ENCODE measurements at regions not wholly inside any gene's neighbourhood (a gene's known extent, or its start where the extent isn't known, plus 50 kb on each side); places are given as distances from the start of the nearest gene placed in this dataset.

DNA sequence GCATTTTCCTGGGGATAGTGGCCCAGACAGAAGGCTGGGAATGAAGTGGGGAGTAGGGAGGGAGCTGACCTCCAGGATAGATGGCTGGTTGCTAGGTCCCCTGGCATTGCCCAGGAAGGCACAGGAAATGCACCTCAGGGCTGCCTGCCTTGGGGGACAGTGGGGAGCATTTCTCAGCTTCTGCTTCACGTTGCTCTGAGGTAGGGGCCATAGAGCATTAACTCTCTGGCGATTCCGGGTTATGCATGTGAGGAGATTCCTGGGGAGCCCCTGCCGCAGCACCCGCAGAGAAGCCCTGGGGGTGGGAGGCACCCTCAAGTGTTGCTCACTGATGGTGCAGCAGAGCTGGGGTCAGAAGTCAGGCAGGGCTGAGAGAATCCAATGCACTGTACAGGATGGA lies 256.5 kb downstream of the CYP26B1 start:
- ChIA-PET POLR2A (no interaction called here), CTCF (ENCODE audit: low intra/inter-chr PET ratio, low total read pairs) (no interaction called here)

More for the DNA sequence above, 256.5 kb downstream of the CYP26B1 start:
- no peaks in the 10 kb centered on the region for H3K36me3 ChIP-seq (replicated peaks in 1 of 2; ENCODE audit: control insufficient read depth in 1 of 2, insufficient read depth in 2 of 2, low read length in 2 of 2)
- no peak overlapping the region for H3K4me2 ChIP-seq (ENCODE audit: low read depth, low read length)
- in situ Hi-C loops (cut with HindIII; ENCODE audit: extremely low pct_ligation_motif_present, low pct_unique_long_range_greater_than_20kb), result no loop called here
- peaks cover 6 to 28% of the 10 kb centered on the region in 2 experiments; a peak in 4 of 5 replicates for H3K27me3 ChIP-seq (ENCODE audit: control insufficient read depth in 1 of 2, insufficient read depth in 2 of 2, low read length in 2 of 2)
- no peak for FAIRE-seq
- no peak for ATAC-seq
- WGBS (ENCODE audit: low lambda C conversion rate), result 49% methylated on average over 5 of the region's 5 CpGs
- H3K9me3 ChIP-seq (ENCODE audit: low read length), result no peaks in the 10 kb centered on the region
- H3K9ac ChIP-seq (ENCODE audit: insufficient read depth, low read depth, low read length), result no peak overlapping the region
- no TSS peak for BruUV-seq (replicated peaks)
- no peak for DNase-seq (ENCODE audit: low spot score)
- H3K27ac ChIP-seq (ENCODE audit: extremely low read length, insufficient read depth, low read length), result no peak overlapping the region
- H4K20me1 ChIP-seq (ENCODE audit: insufficient read depth, low read length), result no peaks in the 10 kb centered on the region
- intact Hi-C loops (cut with micrococcal nuclease; ENCODE audit: unreplicated experiment), result no loop called here
- H3K79me2 ChIP-seq (ENCODE audit: insufficient read depth, low read length), result no peaks in the 10 kb centered on the region
- no peak overlapping the region for H3K4me3 ChIP-seq (replicated peaks in 1 of 3; ENCODE audit: insufficient read depth in 1 of 3, low read depth in 2 of 3, low read length in 3 of 3)
- H2AFZ ChIP-seq (ENCODE audit: low read length), result no peak overlapping the region
- H3K4me1 ChIP-seq (ENCODE audit: insufficient read depth, low read length), result no peaks in the 10 kb centered on the region
- TF ChIP-seq ZNF749 (CRISPR knock-in tag; IDR thresholded peaks at IDR 0.05; ENCODE audit: borderline replicate concordance), result no peak
- no peak for TF ChIP-seq RARG (CRISPR knock-in tag; IDR thresholded peaks at IDR 0.05; ENCODE audit: low read depth)
- no peak for TF ChIP-seq SATB2 (CRISPR knock-in tag; IDR thresholded peaks at IDR 0.05)
- TF ChIP-seq, protein P1, sequence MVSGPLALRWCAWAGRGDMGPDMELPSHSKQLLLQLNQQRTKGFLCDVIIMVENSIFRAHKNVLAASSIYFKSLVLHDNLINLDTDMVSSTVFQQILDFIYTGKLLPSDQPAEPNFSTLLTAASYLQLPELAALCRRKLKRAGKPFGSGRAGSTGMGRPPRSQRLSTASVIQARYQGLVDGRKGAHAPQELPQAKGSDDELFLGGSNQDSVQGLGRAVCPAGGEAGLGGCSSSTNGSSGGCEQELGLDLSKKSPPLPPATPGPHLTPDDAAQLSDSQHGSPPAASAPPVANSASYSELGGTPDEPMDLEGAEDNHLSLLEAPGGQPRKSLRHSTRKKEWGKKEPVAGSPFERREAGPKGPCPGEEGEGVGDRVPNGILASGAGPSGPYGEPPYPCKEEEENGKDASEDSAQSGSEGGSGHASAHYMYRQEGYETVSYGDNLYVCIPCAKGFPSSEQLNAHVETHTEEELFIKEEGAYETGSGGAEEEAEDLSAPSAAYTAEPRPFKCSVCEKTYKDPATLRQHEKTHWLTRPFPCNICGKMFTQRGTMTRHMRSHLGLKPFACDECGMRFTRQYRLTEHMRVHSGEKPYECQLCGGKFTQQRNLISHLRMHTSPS (CRISPR knock-in tag; IDR thresholded peaks at IDR 0.05; ENCODE audit: low read depth), result no peak
- no peak for TF ChIP-seq MLLT10 (CRISPR knock-in tag; IDR thresholded peaks at IDR 0.05)
- no peak for TF ChIP-seq SUZ12 (IDR thresholded peaks at IDR 0.05; ENCODE audit: low read depth, low read length)
- TF ChIP-seq ELF1 (CRISPR knock-in tag; IDR thresholded peaks at IDR 0.05), result no peak
- no peak for TF ChIP-seq PHF20 (CRISPR knock-in tag; IDR thresholded peaks at IDR 0.05)
- TF ChIP-seq, protein P2, sequence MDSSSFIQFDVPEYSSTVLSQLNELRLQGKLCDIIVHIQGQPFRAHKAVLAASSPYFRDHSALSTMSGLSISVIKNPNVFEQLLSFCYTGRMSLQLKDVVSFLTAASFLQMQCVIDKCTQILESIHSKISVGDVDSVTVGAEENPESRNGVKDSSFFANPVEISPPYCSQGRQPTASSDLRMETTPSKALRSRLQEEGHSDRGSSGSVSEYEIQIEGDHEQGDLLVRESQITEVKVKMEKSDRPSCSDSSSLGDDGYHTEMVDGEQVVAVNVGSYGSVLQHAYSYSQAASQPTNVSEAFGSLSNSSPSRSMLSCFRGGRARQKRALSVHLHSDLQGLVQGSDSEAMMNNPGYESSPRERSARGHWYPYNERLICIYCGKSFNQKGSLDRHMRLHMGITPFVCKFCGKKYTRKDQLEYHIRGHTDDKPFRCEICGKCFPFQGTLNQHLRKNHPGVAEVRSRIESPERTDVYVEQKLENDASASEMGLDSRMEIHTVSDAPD (CRISPR knock-in tag; IDR thresholded peaks at IDR 0.05), result no peak

Data from HepG2 (cell line).